ENCODE measurements at regions not wholly inside any gene's neighbourhood (a gene's known extent, or its start where the extent isn't known, plus 50 kb on each side); places are given as distances from the start of the nearest gene placed in this dataset.

DNA sequence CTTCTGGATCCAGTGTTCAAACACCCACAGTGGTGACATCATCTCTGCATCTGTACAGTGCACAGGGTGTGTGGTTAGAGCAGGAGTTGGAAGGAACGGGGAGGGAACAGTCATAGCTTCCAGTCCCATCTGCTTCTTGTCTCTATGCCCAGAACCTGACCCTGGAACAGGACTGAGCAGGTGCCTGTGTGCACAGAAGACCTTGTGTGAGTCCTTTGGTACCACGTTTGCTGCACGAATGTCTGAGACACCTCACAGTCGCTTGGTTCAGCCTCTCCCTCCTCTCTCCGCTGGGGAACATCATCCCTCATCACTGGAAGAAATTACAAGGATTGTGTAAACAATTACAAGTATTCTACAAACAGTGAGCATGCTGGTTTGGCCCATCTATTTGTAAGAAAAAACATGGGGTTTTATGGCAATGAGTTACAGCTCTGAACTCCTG is 243.0 kb upstream of the KLF6 start:
- no peak for DNase-seq (ENCODE audit: low read depth in 2 of 2)

DNA sequence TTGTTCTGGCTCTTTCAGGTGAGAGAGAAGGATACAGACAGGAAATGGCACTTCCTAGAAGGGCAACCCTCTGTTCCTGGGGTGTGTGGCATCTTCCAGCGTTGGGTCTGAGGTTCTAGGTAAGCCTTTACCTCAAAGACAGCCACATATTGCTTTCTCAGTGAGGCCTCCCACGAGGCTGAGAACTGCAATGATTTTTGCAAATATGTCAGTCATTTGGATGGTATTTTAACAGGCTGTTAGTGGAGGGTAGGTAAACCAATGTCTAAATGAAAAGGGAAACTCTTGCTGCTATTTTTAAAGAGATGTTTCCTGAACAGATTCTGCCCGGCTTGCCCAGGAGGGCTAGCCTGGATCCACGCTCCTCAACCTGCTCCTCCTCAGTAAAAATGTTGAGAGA is 240.3 kb upstream of the KLF6 start:
- DNase-seq (ENCODE audit: low read depth in 2 of 2): no peak

DNA sequence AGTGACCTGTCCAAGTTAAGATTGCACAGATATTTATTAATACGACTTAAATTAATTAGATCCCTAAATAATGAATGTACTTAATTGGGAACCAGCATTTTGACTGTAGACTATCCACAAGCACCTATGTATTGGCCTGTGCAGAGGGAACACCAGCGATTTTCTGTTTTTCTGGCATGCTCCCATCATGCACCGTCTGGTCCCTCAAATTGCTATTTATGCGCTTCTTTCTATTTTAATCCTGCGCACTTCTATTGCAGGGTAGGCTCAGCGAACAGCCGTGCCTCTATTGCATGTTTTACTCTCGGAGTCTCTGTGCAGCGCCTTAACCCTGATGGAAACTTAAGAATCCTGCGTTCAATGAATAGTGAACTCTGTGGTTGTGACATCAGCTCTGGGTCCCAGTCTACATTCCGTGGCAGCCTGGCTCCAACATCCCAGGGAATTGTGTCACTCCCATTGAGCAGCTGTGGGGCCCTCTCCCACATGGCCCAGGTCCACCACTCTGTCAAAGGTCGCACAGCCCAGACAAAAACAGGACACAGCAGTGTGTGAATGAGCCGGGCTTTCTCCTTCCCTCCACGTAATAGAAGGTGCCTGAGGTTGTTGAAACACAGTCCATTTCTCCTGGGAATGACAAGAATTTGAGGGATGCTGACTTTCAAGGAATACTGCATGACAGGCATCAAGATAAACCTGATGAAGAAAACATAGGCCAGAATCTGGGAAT is 239.7 kb upstream of the KLF6 start:
- no peak for DNase-seq (ENCODE audit: low read depth in 2 of 2)

DNA sequence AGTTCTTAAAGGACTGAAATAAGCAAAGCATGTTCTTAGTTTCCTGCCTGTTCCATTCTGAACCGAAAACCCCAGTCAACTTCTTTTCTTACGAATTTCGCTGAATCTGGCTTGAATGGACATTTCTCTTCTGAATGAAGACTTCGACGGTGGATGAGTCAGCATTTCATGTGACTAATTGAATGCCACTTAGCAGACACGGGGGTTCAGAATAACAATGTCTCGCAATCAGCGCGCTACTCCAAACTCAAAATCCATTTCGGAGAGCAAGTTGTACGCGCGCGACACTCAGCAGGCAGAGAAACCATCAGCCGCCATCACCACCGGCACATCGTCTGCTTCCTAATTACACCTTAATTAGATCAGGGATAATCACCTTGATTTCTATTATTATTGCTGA is 239.0 kb upstream of the KLF6 start:
- DNase-seq (ENCODE audit: low read depth in 2 of 2): no peak

DNA sequence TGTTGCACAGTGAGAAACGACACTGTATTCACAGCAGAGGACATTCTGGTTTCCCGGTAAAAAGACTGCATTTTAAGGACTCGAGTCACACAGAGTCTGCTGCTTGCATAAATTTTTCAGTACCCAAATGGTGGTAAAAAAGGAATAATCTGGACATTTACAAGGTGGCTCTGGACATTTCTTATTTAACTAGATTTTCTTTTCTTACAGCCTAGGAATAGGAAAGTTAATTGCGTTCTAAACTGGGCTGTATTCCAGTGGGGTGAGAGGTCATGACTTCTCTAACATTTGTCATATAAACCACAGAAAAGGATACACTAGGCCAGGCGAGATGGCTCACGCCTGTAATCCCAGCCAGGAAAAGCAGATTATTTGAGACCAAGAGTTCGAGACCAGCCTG is 237.5 kb upstream of the KLF6 start:
- DNase-seq (ENCODE audit: low read depth in 2 of 2): no peak

DNA sequence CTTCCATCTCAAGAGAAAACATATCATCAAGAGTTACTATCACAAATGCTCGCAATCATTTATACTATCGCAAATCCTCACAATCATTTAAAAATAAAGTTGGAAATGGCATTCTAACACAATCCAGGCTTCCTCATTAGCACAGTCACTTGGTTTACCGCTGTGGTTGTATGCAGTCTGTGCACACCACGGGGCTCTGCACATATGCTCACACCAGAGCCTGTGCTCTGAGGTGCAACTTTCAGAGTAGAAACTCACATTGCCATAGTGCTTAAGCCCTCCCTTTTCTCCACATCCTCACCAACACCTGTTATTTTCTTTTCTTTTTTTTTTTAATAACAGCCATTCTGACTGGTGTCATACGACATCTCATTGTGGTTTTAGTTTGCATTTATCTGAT is 235.6 kb upstream of the KLF6 start:
- DNase-seq (ENCODE audit: low read depth in 2 of 2): no peak

DNA sequence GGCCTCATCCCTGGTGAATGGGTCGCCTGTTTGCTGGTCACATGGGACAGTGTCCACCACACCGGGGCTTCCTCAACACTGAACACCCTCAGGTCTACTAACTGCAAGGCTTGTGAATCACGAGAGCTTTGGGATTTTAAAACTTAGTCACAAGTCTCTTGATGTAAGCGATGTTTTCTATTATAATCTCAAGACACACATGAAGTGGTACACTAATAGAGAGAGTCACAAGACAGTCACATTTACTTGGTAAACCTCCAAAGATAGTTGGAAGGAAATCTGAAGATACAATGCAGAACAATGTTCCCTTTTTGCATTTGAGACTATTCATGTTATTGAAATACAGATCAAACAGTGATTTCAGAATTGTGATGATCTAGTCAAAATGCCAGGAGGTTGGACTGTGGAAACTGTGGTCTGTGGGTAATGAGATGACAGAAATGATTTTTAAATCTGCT is 233.1 kb upstream of the KLF6 start:
- no peak for DNase-seq (ENCODE audit: low read depth in 2 of 2)

DNA sequence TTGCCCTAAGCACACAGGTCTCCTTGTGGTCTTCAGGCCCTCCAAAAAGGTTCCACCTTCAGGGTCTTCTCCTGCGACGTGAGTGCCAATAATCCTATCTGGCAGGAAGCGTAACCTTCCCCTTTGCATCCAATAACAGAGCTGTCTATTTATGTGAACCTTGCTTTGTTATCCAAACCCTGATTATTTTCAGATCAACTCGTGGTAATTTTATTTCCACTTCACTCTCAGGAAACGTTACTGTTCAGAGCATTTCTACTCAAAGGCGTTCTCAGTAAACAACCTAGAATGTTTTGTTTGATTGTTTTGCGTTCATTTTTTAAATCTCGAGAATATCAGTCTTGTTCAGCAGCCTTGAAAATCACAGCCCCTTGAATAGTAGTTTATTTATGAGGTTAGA is 232.3 kb upstream of the KLF6 start:
- DNase-seq (ENCODE audit: low read depth in 2 of 2): no peak

DNA sequence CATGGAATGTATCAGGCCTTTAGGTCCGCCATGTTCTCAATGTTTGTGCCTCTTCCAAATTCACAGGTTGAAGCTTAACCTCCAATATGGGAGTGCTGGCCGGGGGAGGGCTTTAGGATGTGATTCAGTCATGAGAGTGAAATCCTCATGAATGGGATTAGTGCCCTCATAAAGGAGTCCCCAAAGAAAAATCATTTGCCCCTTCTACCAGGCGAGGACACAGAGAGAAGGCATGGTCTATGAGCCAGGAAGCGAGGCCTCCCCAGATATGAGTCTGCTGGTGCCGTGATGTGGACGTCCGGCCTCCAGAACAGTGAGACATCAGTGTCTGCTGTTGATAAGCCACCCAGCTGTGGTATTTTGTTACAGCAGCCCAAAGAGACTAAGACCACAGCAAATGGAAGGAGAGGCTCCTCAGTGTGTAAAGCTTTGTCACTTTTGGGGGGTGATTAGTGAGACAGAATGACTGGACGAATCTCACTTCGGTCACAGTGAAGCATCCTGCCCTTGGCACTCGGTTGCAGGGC is 231.3 kb upstream of the KLF6 start:
- DNase-seq (ENCODE audit: low read depth in 2 of 2): no peak

DNA sequence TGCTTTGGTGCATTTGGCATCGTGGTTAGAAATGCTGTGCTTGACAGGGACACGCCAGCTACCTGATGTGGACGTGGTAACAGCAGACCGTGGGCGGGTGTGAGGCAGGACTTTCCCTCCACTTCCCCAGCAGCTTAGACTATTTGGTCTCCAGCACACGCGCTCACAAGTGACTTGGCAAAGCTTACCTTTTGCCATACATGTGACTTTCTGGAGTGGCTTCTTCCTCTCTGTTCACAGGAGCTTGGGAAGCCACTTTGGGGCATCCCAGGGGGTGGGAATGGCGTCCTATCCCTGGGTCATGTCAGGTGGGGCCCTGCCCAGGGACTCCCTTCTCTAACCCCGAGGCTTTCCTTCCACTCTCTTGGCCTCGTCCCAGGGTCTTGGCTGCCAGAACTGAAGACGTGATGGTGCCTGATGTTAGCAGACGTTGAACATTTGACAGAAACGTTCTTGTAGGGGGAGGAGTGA is 228.7 kb upstream of the KLF6 start:
- peak in 1 of 2 donors; percentile 4 for DNase-seq (ENCODE audit: low read depth in 2 of 2)

DNA sequence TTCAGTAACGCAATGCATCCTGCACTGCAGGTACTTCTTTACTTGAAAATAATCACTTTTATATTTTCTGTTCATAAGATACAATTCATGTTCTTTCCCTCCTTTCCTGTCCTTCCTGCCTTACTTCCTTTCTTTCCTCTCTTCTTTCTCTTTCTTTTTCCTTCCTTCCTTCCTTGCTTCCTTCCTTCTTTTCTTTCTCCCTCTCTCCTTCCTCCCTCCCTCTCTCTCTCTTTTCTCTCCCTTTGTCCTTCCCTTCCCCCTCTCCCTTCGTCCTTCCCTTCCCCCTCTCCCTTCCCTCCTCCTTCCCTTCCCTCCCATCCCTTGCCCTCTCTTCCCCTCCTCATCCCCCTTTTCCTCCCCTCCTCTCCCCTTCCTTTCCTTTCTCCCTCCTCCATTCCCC is 227.8 kb upstream of the KLF6 start:
- DNase-seq (ENCODE audit: low read depth in 2 of 2): no peak

DNA sequence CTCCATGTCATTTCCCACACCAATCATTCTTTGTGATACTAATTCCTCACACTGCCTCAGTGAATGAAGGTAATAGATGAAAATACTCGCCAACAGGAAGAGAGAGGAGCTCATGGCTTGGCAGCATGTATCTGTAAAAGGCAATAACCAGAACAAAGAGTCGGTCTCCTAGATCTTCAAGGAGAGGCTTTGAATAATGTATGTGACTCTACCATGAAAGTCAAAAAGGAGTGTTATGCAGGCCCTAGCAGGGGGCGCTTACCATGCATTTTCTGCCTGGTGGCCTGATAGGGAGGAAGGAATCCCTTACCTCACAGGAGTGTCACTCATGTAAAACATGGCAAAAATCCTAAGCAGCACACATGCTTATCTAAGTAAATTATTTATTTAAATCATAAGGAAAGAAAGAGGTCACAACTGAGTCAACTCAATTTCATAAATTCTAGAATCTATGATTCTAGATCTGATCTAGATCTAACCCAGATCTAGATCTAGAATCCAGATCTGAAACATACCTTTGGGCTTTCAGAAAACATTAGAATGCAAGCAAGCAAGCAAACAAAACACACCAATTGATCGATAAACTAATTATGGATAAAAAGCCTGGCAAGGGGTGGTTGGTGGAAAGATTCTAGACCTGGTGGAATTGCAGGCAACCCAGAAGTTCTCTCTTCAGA is 226.3 kb upstream of the KLF6 start:
- DNase-seq (ENCODE audit: low read depth in 2 of 2): no peak

DNA sequence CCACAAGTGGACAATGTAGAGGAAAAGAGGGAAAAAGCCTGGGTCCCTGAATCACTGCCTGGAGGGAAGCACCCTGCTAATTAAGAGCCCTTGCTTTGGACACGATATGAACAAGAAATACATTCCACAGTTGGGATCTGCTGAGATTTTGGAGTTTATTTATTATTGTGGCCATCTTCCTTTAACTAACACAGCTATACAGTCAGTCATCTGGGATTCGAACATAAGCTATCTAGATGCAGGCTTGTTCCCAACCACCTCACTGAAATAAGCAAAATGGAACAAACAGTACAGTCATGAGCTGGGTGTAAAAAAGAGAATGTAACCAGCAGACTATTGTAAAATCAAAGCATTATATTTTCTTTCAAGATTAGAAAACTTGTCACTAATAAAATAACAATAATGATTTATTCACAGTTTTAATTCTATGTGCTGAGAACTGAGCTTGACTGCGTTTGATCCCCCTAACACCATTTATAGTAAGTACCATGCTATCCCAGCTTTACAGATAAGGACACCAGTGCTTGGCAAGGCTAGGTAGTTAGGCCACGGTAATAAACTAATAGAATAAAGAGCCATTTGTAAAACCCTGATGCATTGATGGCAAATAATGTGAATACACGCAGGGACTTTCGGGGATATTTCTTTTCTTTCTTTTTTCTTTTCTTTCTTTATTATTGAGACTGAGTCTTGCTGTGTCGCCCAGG is 223.8 kb upstream of the KLF6 start:
- no peak for DNase-seq (ENCODE audit: low read depth in 2 of 2)

DNA sequence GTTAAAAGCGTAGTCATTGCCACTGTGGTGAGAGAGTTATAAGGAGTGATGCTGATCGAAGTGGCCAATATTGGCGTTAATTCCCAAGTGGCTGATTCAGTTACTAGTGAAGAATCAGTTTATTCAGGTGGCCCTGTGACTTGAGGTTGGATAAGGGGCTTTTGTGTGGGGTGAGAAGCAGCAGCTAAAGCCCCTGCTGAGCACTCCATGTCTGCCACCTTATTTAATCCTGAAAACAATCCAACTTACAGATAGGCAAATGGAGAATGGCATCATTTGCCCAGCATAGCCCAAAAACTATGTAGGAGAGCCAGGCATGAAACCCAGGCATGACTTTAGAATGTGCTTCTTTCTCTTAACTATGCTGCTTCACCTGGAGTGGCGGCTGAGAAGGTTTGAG is 222.8 kb upstream of the KLF6 start:
- no peak for DNase-seq (ENCODE audit: low read depth in 2 of 2)

DNA sequence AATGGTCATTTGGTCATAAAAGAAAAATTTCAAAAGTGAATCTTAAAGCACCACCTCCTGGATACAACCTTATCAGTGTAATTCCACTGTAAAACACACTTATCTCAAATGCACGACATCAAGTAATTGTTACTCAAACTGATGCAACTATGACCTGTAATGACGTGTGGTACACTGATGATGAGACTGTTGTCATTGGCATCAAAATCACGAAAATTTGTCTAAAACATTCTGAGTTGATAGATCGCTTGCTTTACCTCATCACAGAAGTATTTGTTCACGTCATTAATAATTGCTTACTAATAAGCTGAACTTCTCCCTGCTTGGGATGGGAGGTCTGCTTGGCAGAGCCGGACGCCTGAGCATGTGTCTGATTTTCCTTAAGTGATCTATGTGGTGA is 221.8 kb upstream of the KLF6 start:
- no peak for DNase-seq (ENCODE audit: low read depth in 2 of 2)

DNA sequence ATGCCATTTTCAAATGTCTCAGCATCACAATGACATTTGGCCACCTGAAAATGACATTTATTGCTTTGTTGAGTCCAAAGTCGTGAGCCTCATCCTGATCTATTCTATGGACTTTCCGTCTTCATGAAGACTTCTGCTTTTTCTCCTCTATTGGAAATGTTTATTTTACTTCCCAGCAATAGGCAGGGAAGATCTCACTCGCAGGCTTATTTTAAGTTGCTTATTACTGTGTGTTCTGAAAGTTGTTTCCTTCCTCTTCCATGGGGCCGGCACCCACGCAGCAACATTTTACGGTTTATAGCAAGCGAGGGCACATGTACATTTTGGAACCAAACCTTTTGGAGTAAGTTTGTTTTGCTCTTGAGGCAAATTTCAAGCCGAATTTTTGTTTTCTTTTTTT is 221.0 kb upstream of the KLF6 start:
- DNase-seq (ENCODE audit: low read depth in 2 of 2): no peak

DNA sequence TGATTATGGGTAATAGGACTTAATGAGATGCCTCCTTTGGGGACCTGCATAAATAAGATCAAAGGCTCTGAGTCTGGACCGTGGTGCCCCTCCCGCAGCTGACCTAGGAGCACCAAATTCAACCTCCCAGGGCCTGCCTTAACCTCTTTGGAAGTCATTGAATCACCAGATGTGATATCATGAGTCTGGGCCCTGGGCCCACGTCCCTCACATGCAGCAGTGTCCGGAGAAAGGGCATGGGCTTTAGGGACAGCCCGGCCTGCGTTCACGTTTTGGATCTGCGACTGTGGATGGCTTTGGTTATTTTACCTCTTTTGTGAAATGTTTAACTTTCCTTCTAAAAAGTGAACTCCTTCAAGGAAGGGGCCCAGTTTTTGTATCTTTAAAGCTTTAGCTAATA is 220.0 kb upstream of the KLF6 start:
- no peak for DNase-seq (ENCODE audit: low read depth in 2 of 2)

DNA sequence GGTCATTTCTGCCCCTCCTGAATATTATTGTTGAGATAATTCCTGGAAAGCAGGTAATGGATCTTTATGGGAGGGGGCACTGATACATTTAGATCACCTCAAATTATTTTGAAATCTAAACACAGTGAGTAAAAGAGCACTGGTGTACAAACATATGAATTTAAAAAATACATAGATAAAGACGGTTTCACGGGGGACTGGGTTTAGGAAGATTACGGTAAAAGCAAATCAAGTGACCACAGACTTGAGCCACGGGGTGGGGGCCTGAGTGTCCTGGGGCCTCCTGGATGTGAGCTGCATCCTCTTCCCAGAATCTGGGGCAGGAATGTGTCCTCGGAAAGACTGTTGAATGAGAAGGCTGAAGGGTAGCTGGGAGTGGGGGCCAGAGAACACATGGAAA is 219.1 kb upstream of the KLF6 start:
- DNase-seq (ENCODE audit: low read depth in 2 of 2): no peak

DNA sequence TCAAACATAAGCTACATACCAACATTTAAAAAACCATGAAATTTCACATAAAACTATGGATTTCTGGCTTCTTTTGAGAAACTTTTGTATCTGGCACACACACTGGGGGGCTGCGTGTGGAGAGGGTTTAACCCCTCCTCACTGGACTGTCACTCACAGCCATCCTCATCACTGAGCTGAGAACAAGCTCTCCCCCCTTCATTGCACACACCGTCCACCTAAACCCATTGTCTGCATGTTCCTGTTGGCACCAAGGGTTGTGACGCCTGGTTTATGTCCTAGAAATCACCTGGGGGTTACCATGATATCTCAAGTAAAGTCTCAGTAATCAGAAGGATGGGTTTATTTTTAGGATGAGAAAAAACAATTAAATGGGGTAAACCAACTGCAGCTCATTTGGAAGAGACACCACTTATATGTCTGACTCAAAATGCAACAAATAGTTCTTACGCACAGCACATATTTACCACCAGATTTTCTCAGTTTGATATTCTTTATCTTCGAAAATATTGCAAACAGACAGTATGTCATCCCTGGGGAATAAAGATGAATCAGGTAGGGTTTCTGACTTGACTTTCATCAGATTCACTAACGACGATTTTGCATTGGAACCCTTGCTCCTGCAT is 218.5 kb upstream of the KLF6 start:
- DNase-seq (ENCODE audit: low read depth in 2 of 2): no peak

DNA sequence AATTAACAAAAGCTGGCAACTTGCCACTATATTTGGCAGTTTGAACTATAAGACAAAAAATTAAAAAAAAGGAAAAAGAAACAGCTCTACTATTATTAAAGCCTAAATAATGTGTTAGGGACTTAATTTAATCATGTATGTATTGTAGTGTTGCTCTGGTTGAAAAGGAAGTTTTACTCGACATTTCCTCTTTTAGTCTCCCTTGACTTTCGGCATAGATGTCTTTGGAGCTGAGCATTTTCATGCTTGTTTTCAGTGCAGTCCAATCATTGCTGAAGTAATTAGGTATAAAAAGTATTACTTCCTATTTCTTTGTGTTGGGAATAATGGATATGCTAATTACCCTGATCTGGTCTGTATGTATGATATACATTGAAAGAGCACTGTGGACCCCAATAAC is 216.8 kb upstream of the KLF6 start:
- DNase-seq (ENCODE audit: low read depth in 2 of 2): no peak

DNA sequence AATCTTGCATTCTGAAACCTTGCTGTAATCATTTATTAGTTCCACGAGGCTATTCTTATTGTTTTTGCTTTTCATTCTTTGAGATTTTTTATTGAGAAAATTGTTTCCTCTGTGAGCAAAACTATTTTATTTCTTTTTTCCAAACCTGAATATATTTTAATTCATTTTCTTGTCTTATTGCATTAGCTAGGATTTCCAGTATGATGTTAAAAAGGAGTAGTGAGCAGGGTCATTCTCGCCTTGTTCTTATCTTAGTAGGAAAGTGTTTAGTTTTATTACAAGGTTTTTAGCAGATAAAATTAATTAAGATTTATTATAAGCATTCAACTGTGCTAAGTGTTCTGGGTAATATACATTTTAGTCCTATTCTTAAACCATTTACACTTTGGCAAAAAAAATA is 214.6 kb upstream of the KLF6 start:
- no peak for DNase-seq (ENCODE audit: low read depth in 2 of 2)

DNA sequence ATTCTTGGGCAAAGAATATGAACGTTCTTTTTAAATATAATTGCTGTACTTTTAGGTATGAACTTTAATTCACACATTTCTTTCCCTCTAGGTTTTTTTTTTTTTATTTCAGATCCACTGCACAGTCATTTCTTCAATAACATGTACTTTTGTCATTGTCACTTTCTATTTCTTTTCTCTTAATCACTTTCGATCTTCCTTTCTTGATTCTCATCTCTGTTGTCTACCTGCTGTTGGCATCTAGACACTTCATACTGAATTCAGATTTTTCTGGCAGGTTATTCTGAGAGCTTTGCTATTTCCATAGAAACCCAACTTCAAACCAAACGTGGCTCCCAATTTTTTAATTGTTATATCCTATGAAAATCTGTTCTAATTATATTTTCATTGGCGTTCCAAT is 211.7 kb upstream of the KLF6 start:
- DNase-seq (ENCODE audit: low read depth in 2 of 2): no peak

Measured in activated CD8-positive, alpha-beta memory T cell treated with anti-CD3 and anti-CD28 coated beads for 4 hours (primary cell).